ENCODE measurements at regions not wholly inside any gene's neighbourhood (a gene's known extent, or its start where the extent isn't known, plus 50 kb on each side); places are given as distances from the start of the nearest gene placed in this dataset.
"Not testable (repeated sequence)": the region's sequence is repeated elsewhere in the genome, so short reads cannot be mapped to it uniquely, and the experiment has no call there.

DNA sequence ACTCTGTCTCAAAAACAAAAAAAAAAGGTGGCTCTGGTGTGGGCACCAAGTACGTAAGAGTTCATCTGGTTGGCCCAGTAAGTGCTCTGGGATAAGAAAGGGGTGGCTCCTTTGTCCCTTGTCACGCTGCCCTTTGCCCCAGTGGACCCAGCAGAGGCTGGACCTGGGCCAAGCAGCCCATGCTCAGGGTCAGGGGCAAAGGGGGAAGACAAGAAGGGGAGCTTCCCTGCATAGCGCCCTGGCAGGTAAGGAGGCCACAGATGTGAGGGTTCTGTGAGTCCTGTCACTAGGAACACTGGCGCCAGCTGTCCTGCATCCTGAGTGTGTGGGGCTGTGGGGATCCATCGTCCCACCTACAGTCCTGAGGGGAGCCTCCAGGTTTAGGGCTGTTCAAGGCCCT lies 65.3 kb downstream of the GADD45G start:
- intact Hi-C loops (cut with micrococcal nuclease) = no loop called here

DNA sequence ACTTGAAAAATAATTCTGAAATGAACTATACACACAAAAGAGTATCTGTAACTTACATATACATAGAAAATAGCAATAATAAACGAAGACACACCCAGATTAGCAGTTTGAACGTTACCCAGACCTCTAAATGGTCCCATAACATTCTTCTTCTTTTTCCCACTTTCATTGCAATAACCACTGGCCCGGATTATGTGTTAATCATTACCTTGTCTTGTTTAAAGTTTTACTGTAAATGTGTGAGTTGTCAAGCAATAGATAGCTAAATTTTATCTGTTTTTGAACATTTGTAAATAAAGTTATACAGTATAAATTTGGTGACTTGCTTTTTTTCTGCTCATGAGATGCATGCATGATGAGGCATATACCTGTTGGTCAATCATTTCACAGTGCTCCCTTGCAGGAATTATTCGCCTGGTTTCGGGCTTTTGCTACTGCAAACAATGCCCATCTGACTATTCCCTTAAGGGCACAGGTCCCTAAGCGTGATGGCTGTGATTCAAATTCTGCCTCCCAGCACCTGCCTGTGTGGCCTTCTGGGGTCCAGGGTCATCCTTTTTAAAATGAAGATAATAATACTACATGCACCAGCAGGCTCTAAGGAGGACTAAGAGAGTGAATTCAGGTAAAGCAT lies 66.1 kb downstream of the GADD45G start:
- intact Hi-C loops (cut with micrococcal nuclease) = no loop called here

DNA sequence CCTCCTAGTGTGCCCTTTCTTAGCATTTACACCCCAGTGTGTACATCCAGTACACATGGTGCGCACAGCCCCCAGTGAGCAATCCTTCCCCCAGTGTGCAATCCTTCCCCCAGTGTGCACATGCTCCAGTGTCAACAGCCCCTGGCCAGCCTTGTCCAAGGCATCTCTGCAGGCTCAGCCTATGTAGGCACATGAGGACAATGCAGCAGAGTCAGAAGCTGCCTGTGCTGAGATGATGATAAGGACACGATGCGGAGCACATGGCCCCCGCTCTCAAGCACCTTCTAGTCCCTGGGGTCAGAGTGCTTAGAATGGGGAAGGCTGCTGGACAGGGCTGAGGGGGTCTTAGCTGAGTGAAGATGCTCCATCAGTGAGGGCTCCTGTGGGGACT lies 69.8 kb downstream of the GADD45G start:
- intact Hi-C loops (cut with micrococcal nuclease) = no loop called here

- intact Hi-C loops (cut with micrococcal nuclease) = no loop called here
Measured at GRCh38 chr9:89675058-89675742, 70.4 kb downstream of the GADD45G start.

GRCh38 chr9:89676281-89676680 lies 71.5 kb downstream of the GADD45G start:
- intact Hi-C loops (cut with micrococcal nuclease) = no loop called here

- intact Hi-C loops (cut with micrococcal nuclease) = no loop called here
Measured at GRCh38 chr9:89677702-89678395, 73.0 kb downstream of the GADD45G start.

DNA sequence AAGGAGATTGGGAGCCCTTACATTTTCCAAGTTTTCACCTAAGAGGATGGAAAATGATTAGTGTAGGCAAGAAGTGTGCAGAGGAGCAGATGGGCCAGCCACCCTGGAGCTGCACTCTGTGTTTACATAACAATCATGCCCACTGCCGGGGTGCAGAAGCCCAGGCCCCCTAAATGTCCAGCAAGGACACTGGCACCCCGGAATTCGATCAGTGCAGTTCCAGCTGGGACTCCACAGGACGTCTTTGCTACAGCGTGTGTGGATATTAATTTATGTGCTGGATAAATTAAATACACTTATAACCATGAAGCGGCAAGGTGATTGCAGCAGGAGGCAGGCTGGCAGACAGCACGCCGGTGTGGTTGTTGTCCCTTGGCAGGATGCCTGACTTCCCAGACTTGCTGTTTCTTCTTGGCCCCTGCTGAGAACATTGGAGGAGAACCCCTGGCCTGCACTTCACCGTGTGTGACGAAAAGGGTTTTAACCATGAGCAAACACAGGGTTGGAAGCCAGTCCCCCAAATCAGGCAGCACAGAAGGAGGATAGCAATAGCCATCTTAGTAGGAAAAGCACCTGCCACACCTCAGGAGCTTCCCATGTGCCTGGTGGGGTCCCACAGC lies 73.7 kb downstream of the GADD45G start:
- intact Hi-C loops (cut with micrococcal nuclease) = no loop called here

DNA sequence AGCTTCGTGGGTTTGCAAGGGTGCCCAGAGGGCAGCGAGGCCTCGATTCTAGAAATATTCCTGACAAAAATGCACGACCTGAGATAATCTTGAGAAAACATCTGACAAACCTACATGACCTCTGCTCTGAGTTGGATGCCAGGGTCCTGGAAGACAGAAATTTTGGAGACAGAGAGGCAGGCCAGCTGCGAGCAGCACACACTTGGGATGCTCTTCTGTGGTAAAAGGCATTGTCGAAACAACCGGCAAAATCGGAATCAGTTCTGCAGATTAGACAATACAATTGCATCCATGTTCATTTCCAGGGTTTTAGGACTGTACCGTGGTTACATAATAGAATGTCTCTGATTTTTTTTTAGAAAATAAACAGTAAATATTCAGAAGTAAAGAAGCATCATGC lies 74.2 kb downstream of the GADD45G start:
- intact Hi-C loops (cut with micrococcal nuclease) = no loop called here

- intact Hi-C loops (cut with micrococcal nuclease) = no loop called here
Measured at GRCh38 chr9:89679581-89679980, 74.8 kb downstream of the GADD45G start.

DNA sequence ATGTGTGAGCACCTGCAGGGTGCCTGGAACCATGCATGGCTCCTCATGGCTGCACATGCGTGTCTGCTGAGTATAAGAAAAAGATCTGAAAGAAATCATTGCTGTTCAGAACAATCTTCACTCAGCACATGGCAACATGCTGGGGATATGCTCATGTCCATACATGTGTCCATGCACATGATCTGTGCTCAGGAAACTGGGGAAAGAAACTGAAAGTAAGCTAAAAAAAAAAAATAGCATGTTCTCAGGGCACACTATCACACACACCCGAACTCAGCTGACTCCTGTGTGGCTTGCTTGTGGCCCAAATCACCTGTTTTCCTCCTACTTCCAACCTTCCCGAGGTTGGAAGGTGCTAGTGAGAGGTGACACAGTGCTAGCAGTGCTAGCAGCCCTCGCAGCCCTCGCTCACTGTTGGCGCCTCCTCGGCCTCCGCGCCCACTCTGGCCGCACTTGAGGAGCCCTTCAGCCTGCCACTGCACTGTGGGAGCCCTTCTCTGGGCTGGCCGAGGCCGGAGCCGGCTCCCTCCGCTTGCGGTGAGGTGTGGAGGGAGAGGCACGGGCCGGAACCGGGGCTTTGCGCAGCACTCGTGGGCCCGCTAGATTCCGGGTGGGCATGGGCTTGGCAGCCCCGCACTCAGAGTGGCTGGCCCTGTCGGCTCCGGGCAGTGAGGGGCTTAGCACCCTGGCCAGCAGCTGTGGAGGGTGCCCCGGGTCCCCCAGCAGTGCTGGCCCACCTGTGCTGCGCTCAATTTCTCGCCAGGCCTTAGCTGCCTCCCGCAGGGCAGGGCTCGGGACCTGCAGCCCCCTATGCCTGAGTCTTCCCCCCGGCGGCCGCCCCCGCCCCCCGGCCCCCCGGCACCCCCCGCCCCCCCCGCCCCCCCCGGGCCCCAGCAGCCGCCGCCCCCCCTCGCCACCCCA lies 76.0 kb downstream of the GADD45G start:
- intact Hi-C loops (cut with micrococcal nuclease) = loop anchor here (1.0 kb wide), 1 partner anchor 20 kb away; no protein-coding TSS in a partner anchor

- intact Hi-C loops (cut with micrococcal nuclease) = not testable (repeated sequence)
Measured at GRCh38 chr9:89681468-89681859, 76.7 kb downstream of the GADD45G start.

DNA sequence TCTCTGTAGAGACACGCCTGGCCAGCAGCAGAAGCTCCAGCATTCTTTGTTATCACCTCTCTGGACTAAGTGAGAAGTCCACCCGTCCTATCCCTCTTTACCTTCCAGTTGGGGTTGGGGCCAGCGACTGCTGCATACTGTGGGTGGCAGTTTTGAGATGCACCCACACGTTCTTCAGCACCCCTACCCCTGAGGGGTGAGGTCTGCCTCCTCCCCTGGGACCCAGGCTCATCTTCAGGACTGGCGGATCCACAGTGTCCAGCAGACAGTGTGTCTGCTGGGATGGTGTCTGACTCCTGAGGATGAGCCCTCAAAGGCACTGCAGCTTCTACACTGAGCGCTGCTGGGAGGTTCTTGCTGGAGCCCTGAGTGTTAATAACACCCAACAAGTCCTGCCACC lies 78.8 kb downstream of the GADD45G start:
- intact Hi-C loops (cut with micrococcal nuclease) = no loop called here

DNA sequence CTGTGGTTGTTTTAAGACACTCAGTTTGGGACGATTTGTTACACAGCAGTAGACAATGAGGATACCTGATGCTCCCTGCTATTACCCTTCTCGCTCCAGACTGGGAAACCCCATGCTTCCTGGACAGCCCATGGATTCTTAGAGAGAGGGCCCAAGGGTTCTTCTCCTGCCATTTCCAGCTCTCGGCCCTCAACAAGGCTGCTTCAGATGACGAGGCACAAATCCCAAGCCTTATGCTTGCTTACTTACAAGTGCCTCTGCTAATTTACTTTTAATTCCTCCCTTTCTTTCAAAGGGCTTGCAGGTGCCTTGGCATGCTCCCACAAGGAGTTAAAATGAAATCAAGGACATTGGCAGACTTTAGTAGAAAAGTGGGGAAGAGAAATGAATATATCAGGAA lies 79.4 kb downstream of the GADD45G start:
- intact Hi-C loops (cut with micrococcal nuclease) = no loop called here

- intact Hi-C loops (cut with micrococcal nuclease) = no loop called here
Measured at GRCh38 chr9:89684912-89685636, 80.3 kb downstream of the GADD45G start.

GRCh38 chr9:89685698-89686097 lies 80.9 kb downstream of the GADD45G start:
- intact Hi-C loops (cut with micrococcal nuclease) = no loop called here

DNA sequence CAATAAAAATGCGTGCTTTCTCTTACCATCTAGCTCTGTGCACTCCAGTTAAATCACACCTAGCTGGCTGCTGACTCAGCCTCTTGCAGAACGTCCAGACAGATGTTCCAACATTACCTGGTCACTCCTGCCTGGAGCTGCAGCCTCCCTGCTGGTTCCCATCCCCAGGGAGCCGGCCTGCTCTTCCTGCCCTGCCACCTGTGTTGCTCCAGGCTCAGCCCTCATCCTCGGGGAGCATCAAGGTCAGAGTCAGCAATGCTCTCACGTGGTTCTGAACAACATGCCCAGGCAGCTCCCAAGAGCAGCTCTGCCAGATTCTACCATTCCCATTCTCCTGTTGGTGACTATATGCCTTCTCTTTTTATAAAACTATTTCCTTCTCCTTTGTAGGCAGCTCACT lies 81.3 kb downstream of the GADD45G start:
- intact Hi-C loops (cut with micrococcal nuclease) = no loop called here

DNA sequence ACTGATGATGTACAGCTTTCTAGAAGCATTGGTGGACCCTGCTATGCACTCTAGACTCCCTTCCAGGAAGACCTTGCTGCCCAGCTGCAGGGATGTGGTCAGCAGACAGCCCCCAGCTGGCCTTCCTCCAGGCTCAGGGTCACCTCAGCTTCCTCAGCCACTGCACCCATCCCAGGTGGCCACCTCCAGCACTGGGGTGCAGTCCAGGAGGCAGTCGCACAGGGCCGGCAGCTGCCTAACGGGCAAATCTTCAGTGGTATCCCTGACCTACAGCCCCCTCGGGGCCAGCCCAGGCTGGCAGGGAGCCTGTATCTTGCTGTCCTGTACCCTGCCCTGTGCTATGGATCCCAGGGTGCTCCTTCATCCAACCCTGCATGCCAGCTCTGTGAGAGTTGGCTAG lies 81.8 kb downstream of the GADD45G start:
- intact Hi-C loops (cut with micrococcal nuclease) = no loop called here

DNA sequence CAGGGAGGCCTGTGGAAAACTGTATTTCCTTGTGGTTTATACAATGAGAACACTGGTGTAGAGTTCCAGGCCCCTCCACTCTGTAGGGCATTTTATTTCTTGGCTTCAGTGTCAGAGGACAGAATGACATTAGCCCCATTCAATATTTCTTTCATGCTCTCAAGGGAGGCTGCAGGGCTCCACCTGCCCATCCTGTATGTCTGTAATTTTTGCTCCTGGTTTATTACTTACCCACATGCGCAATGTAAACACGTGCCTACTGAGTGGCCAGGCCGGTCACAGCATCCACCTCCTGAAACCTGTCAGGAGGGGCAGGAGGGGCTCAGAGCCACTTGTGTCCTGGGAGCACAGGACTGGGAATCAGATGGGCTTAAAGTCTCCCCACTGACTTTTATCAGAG lies 82.4 kb downstream of the GADD45G start:
- intact Hi-C loops (cut with micrococcal nuclease) = no loop called here

DNA sequence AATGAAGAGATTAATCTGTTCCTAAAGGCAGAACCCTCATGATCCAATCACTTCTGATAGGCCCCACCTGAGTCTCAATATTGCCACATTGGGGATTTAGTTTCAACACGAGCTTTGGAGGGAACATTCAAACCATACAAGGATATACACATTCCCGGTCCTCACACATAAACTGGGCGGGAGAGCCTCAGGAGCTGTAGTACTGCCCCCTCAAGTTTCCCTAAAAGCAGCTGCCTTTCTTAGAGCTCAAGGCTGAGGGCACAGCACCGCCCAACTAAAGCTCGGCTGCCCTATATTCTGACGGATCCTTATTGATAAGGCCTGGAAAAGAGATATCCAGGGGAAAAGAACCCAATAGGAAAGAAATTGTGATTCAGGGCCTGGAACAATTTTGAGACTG lies 83.0 kb downstream of the GADD45G start:
- intact Hi-C loops (cut with micrococcal nuclease) = no loop called here

DNA sequence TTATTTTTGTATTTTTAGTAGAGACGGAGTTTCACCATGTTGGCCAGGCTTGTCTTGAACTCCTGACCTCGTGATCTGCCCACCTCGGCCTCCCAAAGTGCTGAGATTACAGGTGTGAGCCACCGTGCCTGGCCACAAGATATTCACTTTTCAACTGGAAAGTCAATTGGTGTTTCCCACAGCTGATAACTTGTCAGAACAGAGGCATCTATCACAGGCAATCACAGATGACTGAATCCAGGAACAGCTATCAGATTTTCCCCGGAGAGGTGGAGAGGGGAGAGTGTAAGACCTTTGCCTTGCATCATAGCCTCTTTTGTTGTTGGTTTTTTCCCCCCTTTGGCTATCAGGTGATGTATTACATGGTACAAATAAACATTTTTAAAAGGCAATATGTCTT lies 84.5 kb downstream of the GADD45G start:
- intact Hi-C loops (cut with micrococcal nuclease) = not testable (repeated sequence)
